ENCODE measurements at regions not wholly inside any gene's neighbourhood (a gene's known extent, or its start where the extent isn't known, plus 50 kb on each side); places are given as distances from the start of the nearest gene placed in this dataset.

DNA sequence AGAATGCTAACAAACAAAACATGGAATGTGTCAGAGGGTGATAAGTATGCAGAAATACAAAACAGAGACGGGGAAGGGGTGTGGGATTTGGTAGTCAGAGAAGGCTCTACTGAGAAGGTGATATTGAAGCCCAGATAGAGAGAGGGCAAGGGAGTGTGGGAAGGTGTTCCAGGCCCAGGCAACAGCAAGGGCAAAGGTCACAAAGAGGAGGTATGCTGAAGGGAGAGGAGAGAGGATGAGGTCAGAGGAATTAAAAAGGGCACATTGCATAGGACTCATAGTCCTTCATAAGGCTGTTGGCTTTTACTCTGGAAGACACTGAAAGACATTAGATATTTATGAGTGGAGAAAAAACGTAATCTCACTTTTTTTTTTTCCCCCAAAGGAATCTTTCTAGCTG is 82.6 kb upstream of the TNIP3 start:
- Histone ChIP-seq H3K9me3 (ENCODE audit: control insufficient read depth in 4 of 4, low read length in 3 of 4) (no peaks in the 10 kb centered on the region), H3K4me3 (ENCODE audit: low read depth in 1 of 3, low read length in 3 of 3) (no peak overlapping the region), H3K9ac (ENCODE audit: low read depth in 1 of 2, low read length in 2 of 2) (no peak overlapping the region), H3K36me3 (ENCODE audit: control insufficient read depth in 4 of 4, insufficient read depth in 3 of 4, low read depth in 1 of 4, low read length in 3 of 4) (no peaks in the 10 kb centered on the region), H3K27me3 (ENCODE audit: control insufficient read depth in 4 of 4, insufficient read depth in 4 of 4, low read length in 3 of 4) (no peaks in the 10 kb centered on the region), H3K27ac (ENCODE audit: low read depth in 1 of 2, low read length in 2 of 2) (no peak overlapping the region), H3K4me1 (ENCODE audit: control insufficient read depth in 4 of 4, insufficient read depth in 4 of 4, low read length in 3 of 4) (no peaks in the 10 kb centered on the region)
- DNase-seq (ENCODE audit: low spot score): no peak
- TF ChIP-seq, protein P1, sequence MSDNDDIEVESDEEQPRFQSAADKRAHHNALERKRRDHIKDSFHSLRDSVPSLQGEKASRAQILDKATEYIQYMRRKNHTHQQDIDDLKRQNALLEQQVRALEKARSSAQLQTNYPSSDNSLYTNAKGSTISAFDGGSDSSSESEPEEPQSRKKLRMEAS (IDR thresholded peaks at IDR 0.05): no peak
- TF ChIP-seq JUND (IDR thresholded peaks at IDR 0.05): no peak
- WGBS: 69% methylated on average over 2 of the region's 2 CpGs

DNA sequence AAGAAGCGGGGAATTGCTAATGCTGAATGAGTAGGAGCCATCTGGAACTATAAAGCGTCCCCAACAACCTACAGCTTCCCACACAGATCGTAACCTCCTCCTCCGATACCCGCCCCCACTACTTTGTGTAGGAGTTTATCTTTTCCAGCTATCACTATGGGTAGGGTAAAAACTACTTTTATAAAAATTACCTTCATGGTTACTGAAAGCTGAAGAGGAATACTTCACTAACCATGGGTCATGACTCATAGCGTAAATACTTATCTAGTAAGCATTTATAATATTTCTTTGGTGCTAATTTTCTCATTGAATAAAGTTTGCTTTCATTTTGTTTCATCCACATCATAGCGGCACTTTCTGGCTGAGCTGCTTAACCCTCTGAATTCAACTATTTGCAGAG is 79.4 kb upstream of the TNIP3 start:
- no peaks in the 10 kb centered on the region for H3K4me1 ChIP-seq (ENCODE audit: control insufficient read depth in 4 of 4, insufficient read depth in 4 of 4, low read length in 3 of 4)
- no peak overlapping the region for H3K4me3 ChIP-seq (ENCODE audit: low read depth in 1 of 3, low read length in 3 of 3)
- DNase-seq (ENCODE audit: low spot score): no peak
- no peaks in the 10 kb centered on the region for H3K36me3 ChIP-seq (ENCODE audit: control insufficient read depth in 4 of 4, insufficient read depth in 3 of 4, low read depth in 1 of 4, low read length in 3 of 4)
- H3K9me3 ChIP-seq (ENCODE audit: control insufficient read depth in 4 of 4, low read length in 3 of 4): no peaks in the 10 kb centered on the region
- TF ChIP-seq YY1 (IDR thresholded peaks at IDR 0.05) (no peak), FOXA1 (IDR thresholded peaks at IDR 0.05) (no peak), EGR1 (IDR thresholded peaks at IDR 0.05; ENCODE audit: low read depth in 2 of 2) (no peak)
- TF ChIP-seq, protein P2, sequence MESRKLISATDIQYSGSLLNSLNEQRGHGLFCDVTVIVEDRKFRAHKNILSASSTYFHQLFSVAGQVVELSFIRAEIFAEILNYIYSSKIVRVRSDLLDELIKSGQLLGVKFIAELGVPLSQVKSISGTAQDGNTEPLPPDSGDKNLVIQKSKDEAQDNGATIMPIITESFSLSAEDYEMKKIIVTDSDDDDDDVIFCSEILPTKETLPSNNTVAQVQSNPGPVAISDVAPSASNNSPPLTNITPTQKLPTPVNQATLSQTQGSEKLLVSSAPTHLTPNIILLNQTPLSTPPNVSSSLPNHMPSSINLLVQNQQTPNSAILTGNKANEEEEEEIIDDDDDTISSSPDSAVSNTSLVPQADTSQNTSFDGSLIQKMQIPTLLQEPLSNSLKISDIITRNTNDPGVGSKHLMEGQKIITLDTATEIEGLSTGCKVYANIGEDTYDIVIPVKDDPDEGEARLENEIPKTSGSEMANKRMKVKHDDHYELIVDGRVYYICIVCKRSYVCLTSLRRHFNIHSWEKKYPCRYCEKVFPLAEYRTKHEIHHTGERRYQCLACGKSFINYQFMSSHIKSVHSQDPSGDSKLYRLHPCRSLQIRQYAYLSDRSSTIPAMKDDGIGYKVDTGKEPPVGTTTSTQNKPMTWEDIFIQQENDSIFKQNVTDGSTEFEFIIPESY (IDR thresholded peaks at IDR 0.05): no peak
- WGBS: 85% methylated on average over 7 of the region's 7 CpGs
- no peak overlapping the region for H3K9ac ChIP-seq (ENCODE audit: low read depth in 1 of 2, low read length in 2 of 2)
- no peaks in the 10 kb centered on the region for H3K27me3 ChIP-seq (ENCODE audit: control insufficient read depth in 4 of 4, insufficient read depth in 4 of 4, low read length in 3 of 4)
- no peak overlapping the region for H3K27ac ChIP-seq (ENCODE audit: low read depth in 1 of 2, low read length in 2 of 2)

DNA sequence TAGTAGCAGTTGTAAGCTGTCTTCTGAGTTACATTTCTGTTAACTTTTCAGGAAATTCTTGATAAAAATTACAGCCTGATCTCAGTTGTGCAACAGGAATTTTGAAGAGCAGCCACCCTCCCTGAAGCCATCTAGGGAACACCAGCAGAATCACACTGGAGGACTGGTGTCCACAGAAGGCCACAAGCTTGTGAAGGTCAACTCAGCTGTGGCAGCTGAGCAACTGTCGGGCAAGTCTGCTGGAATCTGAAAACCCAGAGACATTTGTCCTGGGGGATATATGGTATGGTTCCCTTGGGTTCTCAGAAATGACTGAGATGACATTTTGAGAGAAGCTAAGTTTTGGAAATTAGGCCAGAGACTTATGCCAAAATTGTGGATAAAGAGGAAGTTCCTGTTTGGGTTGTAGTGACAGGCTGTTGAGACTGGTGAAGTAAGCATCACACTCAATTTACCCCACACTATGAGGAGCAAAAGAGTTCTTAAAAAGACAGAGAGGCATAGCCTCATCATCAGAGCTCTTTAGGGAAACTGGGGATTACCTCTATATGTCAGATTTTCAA is 78.1 kb upstream of the TNIP3 start:
- 86% methylated on average over 1 of the region's 1 CpG for WGBS
- Histone ChIP-seq H3K4me3 (ENCODE audit: low read depth in 1 of 3, low read length in 3 of 3) (no peak overlapping the region), H3K36me3 (ENCODE audit: control insufficient read depth in 4 of 4, insufficient read depth in 3 of 4, low read depth in 1 of 4, low read length in 3 of 4) (no peaks in the 10 kb centered on the region), H3K4me1 (ENCODE audit: control insufficient read depth in 4 of 4, insufficient read depth in 4 of 4, low read length in 3 of 4) (no peaks in the 10 kb centered on the region), H3K27me3 (ENCODE audit: control insufficient read depth in 4 of 4, insufficient read depth in 4 of 4, low read length in 3 of 4) (no peaks in the 10 kb centered on the region), H3K9me3 (ENCODE audit: control insufficient read depth in 4 of 4, low read length in 3 of 4) (no peaks in the 10 kb centered on the region), H3K9ac (ENCODE audit: low read depth in 1 of 2, low read length in 2 of 2) (no peak overlapping the region), H3K27ac (ENCODE audit: low read depth in 1 of 2, low read length in 2 of 2) (no peak overlapping the region)
- DNase-seq (ENCODE audit: low spot score): no peak
- no peak for TF ChIP-seq SP1 (IDR thresholded peaks at IDR 0.05)
- TF ChIP-seq, protein P3, sequence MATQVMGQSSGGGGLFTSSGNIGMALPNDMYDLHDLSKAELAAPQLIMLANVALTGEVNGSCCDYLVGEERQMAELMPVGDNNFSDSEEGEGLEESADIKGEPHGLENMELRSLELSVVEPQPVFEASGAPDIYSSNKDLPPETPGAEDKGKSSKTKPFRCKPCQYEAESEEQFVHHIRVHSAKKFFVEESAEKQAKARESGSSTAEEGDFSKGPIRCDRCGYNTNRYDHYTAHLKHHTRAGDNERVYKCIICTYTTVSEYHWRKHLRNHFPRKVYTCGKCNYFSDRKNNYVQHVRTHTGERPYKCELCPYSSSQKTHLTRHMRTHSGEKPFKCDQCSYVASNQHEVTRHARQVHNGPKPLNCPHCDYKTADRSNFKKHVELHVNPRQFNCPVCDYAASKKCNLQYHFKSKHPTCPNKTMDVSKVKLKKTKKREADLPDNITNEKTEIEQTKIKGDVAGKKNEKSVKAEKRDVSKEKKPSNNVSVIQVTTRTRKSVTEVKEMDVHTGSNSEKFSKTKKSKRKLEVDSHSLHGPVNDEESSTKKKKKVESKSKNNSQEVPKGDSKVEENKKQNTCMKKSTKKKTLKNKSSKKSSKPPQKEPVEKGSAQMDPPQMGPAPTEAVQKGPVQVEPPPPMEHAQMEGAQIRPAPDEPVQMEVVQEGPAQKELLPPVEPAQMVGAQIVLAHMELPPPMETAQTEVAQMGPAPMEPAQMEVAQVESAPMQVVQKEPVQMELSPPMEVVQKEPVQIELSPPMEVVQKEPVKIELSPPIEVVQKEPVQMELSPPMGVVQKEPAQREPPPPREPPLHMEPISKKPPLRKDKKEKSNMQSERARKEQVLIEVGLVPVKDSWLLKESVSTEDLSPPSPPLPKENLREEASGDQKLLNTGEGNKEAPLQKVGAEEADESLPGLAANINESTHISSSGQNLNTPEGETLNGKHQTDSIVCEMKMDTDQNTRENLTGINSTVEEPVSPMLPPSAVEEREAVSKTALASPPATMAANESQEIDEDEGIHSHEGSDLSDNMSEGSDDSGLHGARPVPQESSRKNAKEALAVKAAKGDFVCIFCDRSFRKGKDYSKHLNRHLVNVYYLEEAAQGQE (IDR thresholded peaks at IDR 0.05): no peak
